ENCODE measurements at regions not wholly inside any gene's neighbourhood (a gene's known extent, or its start where the extent isn't known, plus 50 kb on each side); places are given as distances from the start of the nearest gene placed in this dataset.
A peak's percentile ranks its signal among the peaks of the same experiment; 100 is the strongest.

GRCh38 chr6:170160031-170160627, 130.7 kb downstream of the DLL1 start:
- no peak for DNase-seq

GRCh38 chr6:170159022-170159965, 131.6 kb downstream of the DLL1 start:
- no peak for DNase-seq

- DNase-seq, result no peak
Observed at GRCh38 chr6:170158296-170159021, 132.4 kb downstream of the DLL1 start.

GRCh38 chr6:170157567-170158218, 133.2 kb downstream of the DLL1 start:
- no peak for DNase-seq

- DNase-seq, result no peak
Observed at GRCh38 chr6:170156448-170157375, 134.2 kb downstream of the DLL1 start.

GRCh38 chr6:170155464-170156196, 135.2 kb downstream of the DLL1 start:
- DNase-seq, result no peak

- no peak for DNase-seq
Observed at GRCh38 chr6:170153436-170154319, 137.2 kb downstream of the DLL1 start.

- no peak for DNase-seq
Observed at GRCh38 chr6:170152989-170153388, 137.9 kb downstream of the DLL1 start.

- no peak for DNase-seq
Observed at GRCh38 chr6:170152124-170152926, 138.6 kb downstream of the DLL1 start.

- no peak for DNase-seq
Observed at GRCh38 chr6:170151804-170152123, 139.1 kb downstream of the DLL1 start.

- no peak for DNase-seq
Observed at GRCh38 chr6:170151321-170151771, 139.5 kb downstream of the DLL1 start.

GRCh38 chr6:170150590-170150945, 140.3 kb downstream of the DLL1 start:
- no peak for DNase-seq

GRCh38 chr6:170149681-170150589, 140.9 kb downstream of the DLL1 start:
- DNase-seq, result no peak

GRCh38 chr6:170148709-170149470, 142.0 kb downstream of the DLL1 start:
- DNase-seq, result no peak

- peak; percentile 67 for DNase-seq
Observed at GRCh38 chr6:170147832-170148708, 142.8 kb downstream of the DLL1 start.

- no peak for DNase-seq
Observed at GRCh38 chr6:170147056-170147787, 143.7 kb downstream of the DLL1 start.
